Activated CD4-positive, alpha-beta T cell treated with anti-CD3 and anti-CD28 coated beads, Interleukin-2, amount 10 ng/mL, durations not matched to agents 7 days and 5 days (primary cell): ENCODE measurements at regions not wholly inside any gene's neighbourhood (a gene's known extent, or its start where the extent isn't known, plus 50 kb on each side); places are given as distances from the start of the nearest gene placed in this dataset.

ENCODE experiments used
- CTCF ChIA-PET: fragments of 350-600 bp; sonication (Branson Sonifier 250); formaldehyde crosslinking; loops from one replicate; lab custom pipeline; 2021; ENCODE audit warnings: antibody characterized with exemption; lab: Charles Lee
- POLR2A ChIA-PET: fragments of 350-600 bp; sonication (Branson Sonifier 250); formaldehyde crosslinking; loops from one replicate; lab custom pipeline; 2021; ENCODE audit warnings: antibody characterized with exemption; lab: Charles Lee
- DNase-seq: peaks from one replicate; pipeline ENCODE4 v3.0.0-alpha.2; 2020
- H3K27ac Mint-ChIP-seq: one replicate; pipeline ENCODE4 v1.8.0; 2021; ENCODE audit warnings: mild to moderate bottlenecking, moderate library complexity, mixed read lengths
- H3K27me3 Mint-ChIP-seq: one replicate; pipeline ENCODE4 v1.8.0; 2021; ENCODE audit warnings: mixed read lengths
- H3K36me3 Mint-ChIP-seq: one replicate; pipeline ENCODE4 v1.8.0; 2021; ENCODE audit warnings: low read depth, mixed read lengths
- H3K4me1 Mint-ChIP-seq: one replicate; pipeline ENCODE4 v1.8.0; 2021; ENCODE audit warnings: mixed read lengths
- H3K4me3 Mint-ChIP-seq: one replicate; pipeline ENCODE4 v1.8.0; 2021; ENCODE audit warnings: mild to moderate bottlenecking, moderate library complexity, mixed read lengths
- H3K9me3 Mint-ChIP-seq: one replicate; pipeline ENCODE4 v1.8.0; 2021; ENCODE audit warnings: mixed read lengths

DNA sequence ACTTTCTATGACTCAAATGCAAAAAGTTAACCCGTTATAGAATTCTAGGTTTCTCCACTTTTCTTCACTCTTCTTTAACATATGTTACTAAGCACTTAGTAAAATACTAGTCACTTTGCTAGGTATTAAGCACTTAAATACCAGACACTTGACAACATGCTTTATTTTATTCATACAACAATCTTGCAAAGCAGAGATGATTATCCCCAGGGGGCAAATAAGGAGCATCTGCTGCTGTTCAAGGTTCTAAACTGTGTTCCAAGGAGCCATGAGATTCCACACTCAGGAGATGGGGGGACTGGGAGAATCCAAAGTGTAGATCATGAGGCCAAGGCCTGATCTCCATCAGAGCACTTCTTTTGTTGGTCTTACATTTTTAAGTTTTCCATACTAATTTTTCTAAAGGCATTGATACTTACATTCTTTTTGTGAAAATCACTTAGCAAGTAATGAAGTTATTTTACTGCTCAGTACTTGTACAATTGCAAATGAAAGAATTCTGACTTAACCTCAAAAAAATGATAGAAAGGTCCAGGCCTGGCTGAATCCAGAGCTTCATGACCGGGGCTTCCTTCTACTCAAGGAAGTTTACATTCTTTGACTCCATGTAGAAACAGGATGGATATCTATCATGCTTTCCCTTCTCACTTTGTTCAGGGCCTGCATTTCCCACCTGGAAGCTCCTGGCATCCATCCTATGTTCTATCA, 504.4 kb upstream of the WWC1 start:
- H3K36me3 Mint-ChIP-seq: no peaks in the 10 kb centered on the region
- no peaks in the 10 kb centered on the region for H3K4me1 Mint-ChIP-seq
- no peaks in the 10 kb centered on the region for H3K27me3 Mint-ChIP-seq
- H3K27ac Mint-ChIP-seq: no peak overlapping the region
- no peak overlapping the region for H3K4me3 Mint-ChIP-seq
- POLR2A ChIA-PET: no interaction called here
- no peaks in the 10 kb centered on the region for H3K9me3 Mint-ChIP-seq
- CTCF ChIA-PET: interaction anchor here (0.6 kb wide), 1 partner anchor 852 kb away, joined by 4 read pairs; no protein-coding TSS in a partner anchor
- DNase-seq: no peak

DNA sequence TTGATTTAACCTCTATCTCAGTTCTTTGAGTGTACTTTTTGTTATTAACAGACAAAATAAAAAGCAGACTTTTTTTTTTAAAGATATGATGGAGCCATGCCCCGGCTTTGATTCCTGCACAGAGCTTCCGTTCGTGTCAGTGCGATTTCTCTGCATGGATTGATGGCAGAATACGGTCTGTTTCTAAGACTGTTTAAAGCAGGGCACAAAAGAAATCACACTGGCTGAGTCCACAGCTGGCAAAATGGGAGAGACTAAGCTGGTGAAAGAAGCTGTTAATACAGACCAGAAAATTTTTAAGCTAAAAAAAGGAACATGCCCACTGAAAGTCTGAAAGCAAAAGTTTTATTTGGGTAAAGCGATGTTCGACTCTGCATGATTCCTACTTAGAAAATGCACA, 501.4 kb upstream of the WWC1 start:
- no peak for DNase-seq
- POLR2A ChIA-PET: no interaction called here
- no peaks in the 10 kb centered on the region for H3K4me1 Mint-ChIP-seq
- no peak overlapping the region for H3K27ac Mint-ChIP-seq
- H3K27me3 Mint-ChIP-seq: no peaks in the 10 kb centered on the region
- no peaks in the 10 kb centered on the region for H3K36me3 Mint-ChIP-seq
- CTCF ChIA-PET: no interaction called here
- no peaks in the 10 kb centered on the region for H3K9me3 Mint-ChIP-seq
- H3K4me3 Mint-ChIP-seq: no peak overlapping the region

DNA sequence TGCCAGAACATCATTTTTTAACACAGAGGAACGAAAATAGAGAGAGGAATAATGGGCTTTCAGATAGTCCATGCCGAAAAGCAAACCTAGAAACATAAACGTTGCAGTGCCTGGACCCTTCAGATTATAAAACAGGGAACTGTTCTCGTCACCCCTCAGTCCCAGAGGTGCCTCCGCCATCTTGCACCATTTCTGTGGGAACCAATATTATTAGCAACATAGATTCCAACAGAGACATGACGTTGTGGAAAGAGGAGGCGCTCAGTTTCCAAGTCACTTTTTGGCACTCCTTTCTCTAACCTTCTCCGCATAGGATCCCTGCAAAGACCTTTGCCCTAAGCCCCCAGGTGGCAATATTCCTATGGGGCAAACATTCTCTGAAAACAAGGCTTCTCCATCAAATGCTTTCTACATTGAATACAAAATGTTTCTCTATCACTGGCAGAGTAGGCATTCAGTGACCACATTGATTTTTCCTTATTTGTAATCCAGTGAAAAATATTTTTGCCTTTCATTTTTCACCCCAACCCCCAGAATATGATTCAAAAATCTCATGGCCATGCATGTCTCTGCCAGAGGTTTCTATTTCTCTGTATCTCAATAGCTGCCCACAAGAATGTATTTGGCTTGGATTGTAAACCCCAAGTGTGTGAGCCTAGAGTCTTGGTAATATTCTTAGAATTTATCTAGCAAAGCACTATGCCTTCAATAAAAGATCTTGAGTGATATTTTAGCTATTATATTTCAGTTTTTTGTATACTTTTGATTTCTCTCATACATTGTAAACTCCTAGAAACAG, 500.8 kb upstream of the WWC1 start:
- no peaks in the 10 kb centered on the region for H3K4me1 Mint-ChIP-seq
- no peaks in the 10 kb centered on the region for H3K36me3 Mint-ChIP-seq
- DNase-seq: no peak
- ChIA-PET POLR2A (no interaction called here), CTCF (no interaction called here)
- no peak overlapping the region for H3K4me3 Mint-ChIP-seq
- H3K27ac Mint-ChIP-seq: no peak overlapping the region
- H3K27me3 Mint-ChIP-seq: no peaks in the 10 kb centered on the region
- no peaks in the 10 kb centered on the region for H3K9me3 Mint-ChIP-seq

DNA sequence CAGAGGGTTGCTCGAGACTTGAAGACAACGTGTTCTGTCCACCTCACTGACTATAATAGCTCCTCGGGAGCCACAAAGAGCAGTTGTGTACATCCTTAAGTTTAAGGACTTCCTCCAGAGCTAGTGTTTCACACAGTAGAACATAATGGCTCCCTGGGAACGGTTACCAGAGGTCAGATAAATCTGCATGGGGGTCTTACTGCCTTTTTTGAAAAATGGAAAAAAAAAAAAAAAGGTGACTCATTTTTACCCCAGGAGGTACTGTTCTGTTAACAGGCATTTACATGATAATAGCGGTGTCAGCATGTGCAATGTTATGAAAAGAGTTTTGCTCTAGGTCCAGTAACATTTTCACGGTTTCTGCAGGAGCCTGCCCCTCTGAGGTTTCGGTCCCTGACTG, 498.9 kb upstream of the WWC1 start:
- CTCF ChIA-PET: interaction anchor here (0.6 to 1.0 kb wide), 2 partner anchors 19 to 25 kb away, joined by 3 to 6 read pairs; no protein-coding TSS in a partner anchor
- H3K36me3 Mint-ChIP-seq: no peaks in the 10 kb centered on the region
- POLR2A ChIA-PET: no interaction called here
- H3K27me3 Mint-ChIP-seq: no peaks in the 10 kb centered on the region
- no peaks in the 10 kb centered on the region for H3K4me1 Mint-ChIP-seq
- DNase-seq: no peak
- H3K27ac Mint-ChIP-seq: no peak overlapping the region
- no peaks in the 10 kb centered on the region for H3K9me3 Mint-ChIP-seq
- H3K4me3 Mint-ChIP-seq: no peak overlapping the region

DNA sequence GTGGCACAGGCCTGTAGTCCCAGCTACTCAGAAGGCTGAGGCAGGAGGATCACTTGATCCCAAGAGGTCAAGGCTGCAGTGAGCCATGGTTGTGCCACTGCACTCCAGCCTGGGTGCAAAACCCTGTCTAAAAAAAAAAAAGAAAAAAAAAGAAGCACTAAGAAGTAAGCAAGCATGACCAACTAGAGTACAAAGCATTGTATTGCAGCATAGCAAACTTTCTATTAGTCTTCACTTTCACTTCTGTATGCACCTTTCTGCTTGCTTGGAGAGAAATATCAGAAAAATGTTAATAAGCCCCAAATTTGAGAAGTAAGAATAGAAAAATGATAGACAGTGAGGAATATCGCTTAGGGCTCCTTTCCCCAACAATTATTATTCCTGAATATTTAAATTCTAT, 497.7 kb upstream of the WWC1 start:
- no peaks in the 10 kb centered on the region for H3K36me3 Mint-ChIP-seq
- H3K4me3 Mint-ChIP-seq: no peak overlapping the region
- CTCF ChIA-PET: no interaction called here

DNA sequence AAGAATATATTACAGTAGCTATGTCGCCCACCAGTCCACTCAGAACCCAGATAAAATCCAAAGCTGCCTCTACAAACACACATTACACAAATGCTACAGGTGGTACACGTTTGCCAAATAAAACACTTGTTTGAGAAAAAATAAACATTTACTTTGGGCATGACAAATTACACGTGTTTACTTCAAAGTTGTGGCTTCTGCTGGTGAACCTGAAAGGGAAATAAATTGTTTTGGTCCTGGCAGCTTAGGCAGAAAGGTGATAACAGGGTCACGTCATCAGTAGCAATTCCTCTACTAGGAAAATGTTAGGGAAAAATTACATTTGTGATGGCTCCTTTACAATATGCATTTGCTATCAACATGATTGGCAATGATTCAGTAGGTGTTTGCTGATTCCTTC, 497.3 kb upstream of the WWC1 start:
- no peak for DNase-seq
- Mint-ChIP-seq H3K9me3 (no peaks in the 10 kb centered on the region), H3K36me3 (no peaks in the 10 kb centered on the region), H3K27me3 (no peaks in the 10 kb centered on the region), H3K27ac (no peak overlapping the region), H3K4me1 (no peaks in the 10 kb centered on the region), H3K4me3 (no peak overlapping the region)
- CTCF ChIA-PET: no interaction called here
- POLR2A ChIA-PET: no interaction called here

More for the DNA sequence above, 497.7 kb upstream of the WWC1 start:
- H3K27me3 Mint-ChIP-seq: no peaks in the 10 kb centered on the region
- H3K27ac Mint-ChIP-seq: no peak overlapping the region
- H3K9me3 Mint-ChIP-seq: no peaks in the 10 kb centered on the region
- DNase-seq: no peak
- no peaks in the 10 kb centered on the region for H3K4me1 Mint-ChIP-seq
- POLR2A ChIA-PET: no interaction called here

DNA sequence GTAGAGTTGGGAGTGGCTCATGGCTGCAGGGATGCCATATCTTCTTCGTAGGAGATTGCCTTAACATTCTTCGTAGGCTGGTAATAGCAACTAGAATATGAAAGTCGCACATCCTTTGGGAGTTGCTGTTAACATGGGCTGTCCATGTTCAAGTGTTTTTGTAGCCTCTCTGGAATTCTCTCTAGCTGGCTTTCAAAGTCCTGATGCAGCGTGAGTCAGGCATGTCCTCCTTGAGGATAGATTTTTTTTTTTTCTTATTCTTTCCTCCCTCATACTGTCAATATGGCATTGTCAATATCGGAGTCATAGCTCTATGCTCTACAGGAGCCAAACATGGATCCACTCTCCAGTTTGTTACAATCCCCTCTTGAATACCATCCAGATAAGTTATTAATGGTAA, 494.8 kb upstream of the WWC1 start:
- CTCF ChIA-PET: no interaction called here
- no peaks in the 10 kb centered on the region for H3K9me3 Mint-ChIP-seq
- H3K4me3 Mint-ChIP-seq: no peak overlapping the region
- H3K36me3 Mint-ChIP-seq: no peaks in the 10 kb centered on the region
- no peak for DNase-seq
- POLR2A ChIA-PET: no interaction called here
- H3K27me3 Mint-ChIP-seq: no peaks in the 10 kb centered on the region
- no peak overlapping the region for H3K27ac Mint-ChIP-seq
- H3K4me1 Mint-ChIP-seq: no peaks in the 10 kb centered on the region

DNA sequence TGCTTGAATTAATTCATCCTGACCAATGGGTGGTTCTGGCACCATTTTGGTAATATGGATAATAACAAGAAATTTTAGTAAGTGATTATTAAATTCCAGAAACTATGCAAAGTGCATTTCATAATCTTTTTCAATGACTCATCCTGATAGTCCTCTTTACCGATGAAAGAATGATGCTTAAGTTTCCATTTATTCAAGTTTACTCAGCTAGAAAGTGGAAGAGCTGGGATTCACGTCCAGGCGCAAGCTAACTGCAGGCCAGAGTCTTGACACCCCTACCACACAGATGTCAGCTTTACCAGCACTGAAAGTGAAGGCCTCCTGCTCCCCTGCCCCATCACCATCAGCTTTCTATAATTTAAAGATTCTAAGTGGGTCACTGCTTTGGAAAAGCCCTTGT, 493.5 kb upstream of the WWC1 start:
- Mint-ChIP-seq H3K27ac (no peak overlapping the region), H3K4me1 (no peaks in the 10 kb centered on the region), H3K27me3 (no peaks in the 10 kb centered on the region), H3K4me3 (no peak overlapping the region), H3K36me3 (no peaks in the 10 kb centered on the region), H3K9me3 (no peaks in the 10 kb centered on the region)
- DNase-seq: no peak
- CTCF ChIA-PET: interaction anchor here (0.9 kb wide), 1 partner anchor 15 kb away, joined by 3 read pairs; no protein-coding TSS in a partner anchor
- POLR2A ChIA-PET: no interaction called here

DNA sequence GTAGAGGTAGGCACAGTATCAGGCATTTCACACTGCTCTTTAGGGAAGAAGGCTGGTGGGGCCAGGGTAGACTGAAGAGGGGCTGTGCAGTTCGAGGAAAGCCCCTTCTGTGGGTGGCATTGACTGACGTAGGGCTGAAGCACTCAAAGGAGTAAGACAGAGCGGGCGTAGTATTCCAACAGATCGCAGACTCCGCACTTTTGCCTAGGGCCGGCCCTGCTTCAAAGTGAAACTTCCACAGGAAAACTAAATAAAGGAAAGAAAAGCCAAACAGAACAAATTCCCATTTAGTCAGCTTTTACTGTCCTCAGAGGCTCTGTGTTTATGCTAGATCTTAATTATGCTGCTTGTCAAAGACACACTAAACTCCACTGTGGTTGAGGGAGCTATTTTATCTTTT, 493.0 kb upstream of the WWC1 start:
- no peak overlapping the region for H3K4me3 Mint-ChIP-seq
- no peaks in the 10 kb centered on the region for H3K36me3 Mint-ChIP-seq
- ChIA-PET CTCF (interaction anchor here (0.9 kb wide), 1 partner anchor 14 kb away, joined by 3 read pairs; no protein-coding TSS in a partner anchor), POLR2A (no interaction called here)
- no peak for DNase-seq
- no peak overlapping the region for H3K27ac Mint-ChIP-seq
- no peaks in the 10 kb centered on the region for H3K4me1 Mint-ChIP-seq
- no peaks in the 10 kb centered on the region for H3K27me3 Mint-ChIP-seq
- H3K9me3 Mint-ChIP-seq: no peaks in the 10 kb centered on the region

DNA sequence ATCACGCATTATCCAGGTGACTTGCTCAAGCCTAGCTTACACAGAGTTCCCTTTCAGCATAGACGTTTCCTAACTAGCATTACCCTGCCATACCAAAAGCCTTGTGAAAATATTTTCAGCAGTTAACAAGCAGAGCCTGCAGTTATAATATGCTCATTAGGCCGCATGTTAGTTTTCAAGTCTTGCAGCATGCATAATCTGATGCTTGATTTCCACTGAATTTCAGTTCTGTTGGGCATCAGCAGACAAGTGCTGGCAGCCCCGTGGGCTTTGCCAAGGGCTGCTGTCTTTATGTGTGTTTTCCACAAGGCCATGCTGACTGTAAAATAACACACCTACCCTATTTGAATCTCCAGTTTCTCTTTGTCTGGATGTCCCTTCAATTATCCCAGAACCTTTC, 491.0 kb upstream of the WWC1 start:
- Mint-ChIP-seq H3K4me3 (no peak overlapping the region), H3K27ac (no peak overlapping the region), H3K36me3 (no peaks in the 10 kb centered on the region), H3K4me1 (no peaks in the 10 kb centered on the region), H3K27me3 (no peaks in the 10 kb centered on the region), H3K9me3 (no peaks in the 10 kb centered on the region)
- no peak for DNase-seq
- ChIA-PET CTCF (no interaction called here), POLR2A (no interaction called here)

DNA sequence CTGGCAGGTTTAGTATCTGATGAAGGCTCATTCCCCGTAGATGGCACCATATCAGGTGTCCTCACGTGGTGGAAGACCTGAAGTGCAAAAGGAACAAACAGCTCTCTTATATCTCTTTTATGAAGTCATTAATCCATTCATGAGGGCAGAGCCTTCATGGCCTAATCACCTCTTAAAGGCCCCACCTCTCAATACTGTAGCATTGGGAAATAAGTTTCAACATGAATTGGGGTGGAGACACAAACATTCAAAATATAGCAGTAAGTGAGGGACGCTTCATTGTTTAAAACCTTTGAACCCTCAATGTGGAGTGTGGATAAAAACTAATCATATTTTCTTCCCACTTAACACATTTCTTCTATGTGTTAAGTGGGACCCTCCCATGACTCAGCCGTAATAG, 489.4 kb upstream of the WWC1 start:
- no peak for DNase-seq
- no peaks in the 10 kb centered on the region for H3K4me1 Mint-ChIP-seq
- no peak overlapping the region for H3K4me3 Mint-ChIP-seq
- no peak overlapping the region for H3K27ac Mint-ChIP-seq
- H3K9me3 Mint-ChIP-seq: no peaks in the 10 kb centered on the region
- H3K27me3 Mint-ChIP-seq: no peaks in the 10 kb centered on the region
- ChIA-PET POLR2A (no interaction called here), CTCF (no interaction called here)
- H3K36me3 Mint-ChIP-seq: no peaks in the 10 kb centered on the region

DNA sequence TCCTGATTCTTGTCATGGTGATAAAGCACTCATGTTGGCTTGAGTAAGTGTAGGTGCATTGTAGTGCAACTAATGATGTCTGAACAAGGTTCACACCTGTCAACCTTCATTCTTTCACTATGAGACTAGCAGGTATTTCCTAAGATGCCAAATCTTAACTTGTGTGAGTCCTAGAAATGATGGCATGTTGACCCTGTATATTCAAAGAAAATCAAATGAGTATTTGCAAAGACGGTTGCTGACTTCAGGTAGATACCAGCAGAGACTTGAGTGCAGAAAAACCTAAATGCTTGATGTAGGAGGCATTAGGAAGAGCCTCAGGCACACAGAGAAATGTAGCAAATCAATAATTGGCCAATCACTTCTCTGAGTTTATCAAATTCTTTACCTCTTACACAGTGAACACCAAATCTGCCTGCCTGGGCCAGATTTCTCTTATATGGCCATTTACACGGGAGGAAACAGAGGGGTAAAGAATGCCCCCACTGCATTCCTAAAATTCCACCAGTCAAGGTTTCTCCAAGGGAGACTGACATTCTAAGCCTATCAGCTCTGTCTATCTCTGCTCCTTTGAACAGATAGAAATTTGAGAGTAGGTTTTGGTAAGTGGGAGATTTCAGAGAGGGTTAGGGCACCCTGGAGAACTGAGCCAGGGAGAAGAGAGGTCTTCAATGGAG, 488.6 kb upstream of the WWC1 start:
- no peaks in the 10 kb centered on the region for H3K36me3 Mint-ChIP-seq
- H3K27me3 Mint-ChIP-seq: no peaks in the 10 kb centered on the region
- no peaks in the 10 kb centered on the region for H3K9me3 Mint-ChIP-seq
- DNase-seq: no peak
- no peak overlapping the region for H3K27ac Mint-ChIP-seq
- POLR2A ChIA-PET: no interaction called here
- H3K4me1 Mint-ChIP-seq: no peaks in the 10 kb centered on the region
- CTCF ChIA-PET: no interaction called here
- no peak overlapping the region for H3K4me3 Mint-ChIP-seq

DNA sequence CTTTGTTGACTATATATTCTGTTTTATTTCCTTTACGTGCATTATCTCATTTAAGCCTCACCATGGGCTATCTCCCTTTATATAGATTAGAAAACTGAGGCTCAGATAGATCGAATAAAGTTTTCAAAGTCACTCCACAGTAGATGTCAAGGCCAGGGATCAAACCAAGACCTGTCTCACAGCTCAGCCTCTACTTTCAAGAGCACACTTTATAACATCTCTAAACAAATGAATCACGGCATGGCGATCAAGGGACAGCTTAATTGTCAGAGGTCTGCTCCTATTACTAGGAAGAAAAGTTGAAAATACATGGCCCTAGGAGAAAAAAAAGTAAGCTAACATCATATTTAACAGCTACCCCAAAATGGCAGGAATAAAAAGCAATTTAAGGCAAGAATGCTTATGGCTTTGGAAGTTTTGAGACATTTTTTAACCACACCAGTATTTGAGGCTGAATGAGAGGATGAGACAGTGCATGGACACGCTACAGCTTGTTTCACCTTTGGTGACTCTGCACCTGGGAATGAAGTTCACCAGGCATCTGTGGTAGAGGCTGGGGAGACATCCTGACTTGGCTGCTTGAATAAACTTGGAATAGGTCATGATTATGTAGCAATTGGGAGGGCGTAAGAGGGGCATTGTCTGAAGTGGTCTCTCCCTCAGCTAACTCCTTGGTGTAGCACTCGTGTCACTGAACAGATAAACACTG, 486.8 kb upstream of the WWC1 start:
- H3K27ac Mint-ChIP-seq: no peak overlapping the region
- no peak overlapping the region for H3K4me3 Mint-ChIP-seq
- H3K9me3 Mint-ChIP-seq: no peaks in the 10 kb centered on the region
- H3K36me3 Mint-ChIP-seq: no peaks in the 10 kb centered on the region
- no peaks in the 10 kb centered on the region for H3K27me3 Mint-ChIP-seq
- POLR2A ChIA-PET: no interaction called here
- no peaks in the 10 kb centered on the region for H3K4me1 Mint-ChIP-seq
- CTCF ChIA-PET: no interaction called here
- no peak for DNase-seq
